ENCODE measurements at regions not wholly inside any gene's neighbourhood (a gene's known extent, or its start where the extent isn't known, plus 50 kb on each side); places are given as distances from the start of the nearest gene placed in this dataset.

GRCh38 chr4:156237231-156237630 lies 283.6 kb upstream of the CTSO start:
- DNase-seq (ENCODE audit: low spot score) = no peak

GRCh38 chr4:156230176-156230575 lies 276.5 kb upstream of the CTSO start:
- no peak for DNase-seq (ENCODE audit: low spot score)

- no peak for DNase-seq (ENCODE audit: low spot score)
Measured at GRCh38 chr4:156228676-156229075, 275.0 kb upstream of the CTSO start.

GRCh38 chr4:156227321-156227720 lies 273.7 kb upstream of the CTSO start:
- DNase-seq (ENCODE audit: low spot score) = no peak

GRCh38 chr4:156223985-156224384 lies 270.3 kb upstream of the CTSO start:
- DNase-seq (ENCODE audit: low spot score) = no peak

- DNase-seq (ENCODE audit: low spot score) = no peak
Measured at GRCh38 chr4:156217236-156217635, 263.6 kb upstream of the CTSO start.

GRCh38 chr4:156201050-156201449 lies 247.4 kb upstream of the CTSO start:
- no peak for DNase-seq (ENCODE audit: low spot score)

GRCh38 chr4:156198511-156198910 lies 244.8 kb upstream of the CTSO start:
- no peak for DNase-seq (ENCODE audit: low spot score)

GRCh38 chr4:156197216-156197615 lies 243.6 kb upstream of the CTSO start:
- DNase-seq (ENCODE audit: low spot score) = no peak

- no peak for DNase-seq (ENCODE audit: low spot score)
Measured at GRCh38 chr4:156196722-156197121, 243.1 kb upstream of the CTSO start.

GRCh38 chr4:156195914-156196313 lies 242.2 kb upstream of the CTSO start:
- DNase-seq (ENCODE audit: low spot score) = no peak

GRCh38 chr4:156194896-156195295 lies 241.2 kb upstream of the CTSO start:
- DNase-seq (ENCODE audit: low spot score) = no peak

GRCh38 chr4:156193800-156194199 lies 240.1 kb upstream of the CTSO start:
- DNase-seq (ENCODE audit: low spot score) = no peak

GRCh38 chr4:156193106-156193505 lies 239.4 kb upstream of the CTSO start:
- no peak for DNase-seq (ENCODE audit: low spot score)

- no peak for DNase-seq (ENCODE audit: low spot score)
Measured at GRCh38 chr4:156192033-156192432, 238.4 kb upstream of the CTSO start.

GRCh38 chr4:156191044-156191781 lies 237.5 kb upstream of the CTSO start:
- DNase-seq (ENCODE audit: low spot score) = no peak

GRCh38 chr4:156190615-156191014 lies 236.9 kb upstream of the CTSO start:
- DNase-seq (ENCODE audit: low spot score) = no peak

- DNase-seq (ENCODE audit: low spot score) = no peak
Measured at GRCh38 chr4:156188596-156188995, 234.9 kb upstream of the CTSO start.

GRCh38 chr4:156186111-156186510 lies 232.4 kb upstream of the CTSO start:
- DNase-seq (ENCODE audit: low spot score) = no peak

GRCh38 chr4:156185514-156186055 lies 231.9 kb upstream of the CTSO start:
- DNase-seq (ENCODE audit: low spot score) = no peak

GRCh38 chr4:156182269-156182668 lies 228.6 kb upstream of the CTSO start:
- no peak for DNase-seq (ENCODE audit: low spot score)

- no peak for DNase-seq (ENCODE audit: low spot score)
Measured at GRCh38 chr4:156177941-156178340, 224.3 kb upstream of the CTSO start.

- DNase-seq (ENCODE audit: low spot score) = no peak
Measured at GRCh38 chr4:156176896-156177295, 223.2 kb upstream of the CTSO start.

- DNase-seq (ENCODE audit: low spot score) = no peak
Measured at GRCh38 chr4:156173937-156174336, 220.3 kb upstream of the CTSO start.

Data from LoVo (cell line).